HepG2 (cell line): ENCODE measurements at regions not wholly inside any gene's neighbourhood (a gene's known extent, or its start where the extent isn't known, plus 50 kb on each side); places are given as distances from the start of the nearest gene placed in this dataset.

ENCODE experiments used
- ATAC-seq: fragments of 200-7000 bp; cut with Tn5 transposase; 3 replicates; pipeline ENCODE4 v1.9.1; 2020; ENCODE audit warnings: mild to moderate bottlenecking, moderate library complexity
- BruUV-seq: library from RNA; stranded (reverse); fragments of 400-500 nt; replicated peaks from 2 replicates; lab custom pipeline; 2021; lab: Mats Ljungman, UMichigan
- CTCF ChIA-PET: fragments of 300-600 bp; formaldehyde crosslinking; extraction: SDS; loops from one replicate; lab custom pipeline; 2021; ENCODE audit warnings: low total read pairs, inconsistent platforms, low intra/inter-chr PET ratio; lab: Yijun Ruan, JAX
- POLR2A ChIA-PET: fragments of 350-600 bp; sonication (Branson Sonifier 250); formaldehyde crosslinking; loops from one replicate; lab custom pipeline; 2020; ENCODE audit warnings: antibody characterized with exemption, inconsistent platforms; lab: Yijun Ruan, JAX
- DNase-seq: peaks from one replicate; pipeline ENCODE4 v3.0.0-alpha.2; 2015; ENCODE audit warnings: low spot score
- FAIRE-seq: peaks from 3 replicates; lab custom pipeline; 2011; peaks lifted over from hg19 to GRCh38; lab: Jason Lieb, UNC
- H2AFZ ChIP-seq: one replicate; pipeline ENCODE4 v1.6.1; 2011; ENCODE audit warnings: low read length, inconsistent platforms
- H3K27ac ChIP-seq: fragments of 300-600 bp; 3 replicates; pipeline ENCODE4 v1.8.0; 2011; ENCODE audit warnings: mixed run types, mild to moderate bottlenecking, mixed read lengths, low read length, inconsistent platforms; ENCODE audit not compliant: insufficient read depth; ENCODE audit errors: extremely low read length
- H3K27me3 ChIP-seq, 2 experiments: fragments of 200-600 bp in 1 of 2; 2 replicates in 1 of 2; 3 replicates in 1 of 2; pipeline versions ENCODE4 v1.6.0 to v1.8.0; 2011; ENCODE audit warnings: low read length in 2 of 2, mild to moderate bottlenecking in 2 of 2, moderate library complexity in 2 of 2, inconsistent platforms in 1 of 2; ENCODE audit not compliant: insufficient read depth in 2 of 2, control insufficient read depth in 1 of 2
- H3K36me3 ChIP-seq, 2 experiments: fragments of 200-600 bp in 1 of 2; replicated peaks in 1 of 2; 2 replicates in 1 of 2; 3 replicates in 1 of 2; pipeline versions ENCODE4 v1.5.1 to v1.8.0; 2011; ENCODE audit warnings: low read length in 2 of 2, inconsistent platforms in 1 of 2; ENCODE audit not compliant: insufficient read depth in 2 of 2, control insufficient read depth in 1 of 2
- H3K4me1 ChIP-seq: 2 replicates; pipeline ENCODE4 v1.5.1; 2012; ENCODE audit warnings: low read length, inconsistent platforms; ENCODE audit not compliant: insufficient read depth
- H3K4me2 ChIP-seq: 2 replicates; pipeline ENCODE4 v1.6.0; 2011; ENCODE audit warnings: low read depth, low read length, inconsistent platforms
- H3K4me3 ChIP-seq, 3 experiments: fragments of 200-600 bp in 1 of 3; sonication (generic), shearing (Covaris generic) in 1 of 3; replicated peaks in 1 of 3; 2 replicates each; pipeline ENCODE4 v1.5.1; 2011 to 2016; ENCODE audit warnings: low read length in 3 of 3, inconsistent platforms in 2 of 3, low read depth in 2 of 3, mild to moderate bottlenecking in 2 of 3, control low read depth in 1 of 3, mixed read lengths in 1 of 3; ENCODE audit not compliant: insufficient read depth in 1 of 3
- H3K79me2 ChIP-seq: one replicate; pipeline ENCODE4 v1.6.1; 2011; ENCODE audit warnings: low read length, inconsistent platforms; ENCODE audit not compliant: insufficient read depth
- H3K9ac ChIP-seq: 2 replicates; pipeline ENCODE4 v1.6.0; 2011; ENCODE audit warnings: mild to moderate bottlenecking, low read depth, low read length, inconsistent platforms; ENCODE audit not compliant: insufficient read depth
- H3K9me3 ChIP-seq: 2 replicates; pipeline ENCODE4 v1.5.1; 2012; ENCODE audit warnings: mild to moderate bottlenecking, low read length
- H4K20me1 ChIP-seq: 2 replicates; pipeline ENCODE4 v1.6.0; 2011; ENCODE audit warnings: inconsistent platforms, mild to moderate bottlenecking, low read length, moderate library complexity; ENCODE audit not compliant: insufficient read depth
- ARHGAP35 ChIP-seq: sonication (generic); formaldehyde crosslinking; IDR thresholded peaks from 2 replicates; pipeline ENCODE4 v1.9.0; 2022; ENCODE audit warnings: mild to moderate bottlenecking, inconsistent platforms, moderate library complexity, missing genetic modification reagents, borderline replicate concordance
- CEBPG ChIP-seq: IDR thresholded peaks from 2 replicates; pipeline ENCODE4 v1.6.1; 2016
- DMAP1 ChIP-seq: IDR thresholded peaks from 2 replicates; pipeline ENCODE4 v1.6.1; 2016
- ESRRA ChIP-seq: sonication (generic); formaldehyde crosslinking; IDR thresholded peaks from 2 replicates; pipeline ENCODE4 v1.5.1; 2020; ENCODE audit warnings: mild to moderate bottlenecking, low read depth, missing genetic modification reagents
- GTF3A ChIP-seq: sonication (generic); formaldehyde crosslinking; conservative IDR thresholded peaks from 2 replicates; pipeline ENCODE4 v1.4.0; 2020; ENCODE audit warnings: mild to moderate bottlenecking, missing genetic modification reagents
- HNRNPL ChIP-seq: fragments of 200-400 bp; formaldehyde crosslinking; IDR thresholded peaks from 2 replicates; pipeline ENCODE4 v1.6.1; 2017; ENCODE audit warnings: mild to moderate bottlenecking, low read depth, low read length
- KLF13 ChIP-seq: sonication (generic); formaldehyde crosslinking; IDR thresholded peaks from 2 replicates; pipeline ENCODE4 v1.4.0; 2020; ENCODE audit warnings: mild to moderate bottlenecking, missing genetic modification reagents
- MXI1 ChIP-seq: IDR thresholded peaks from 3 replicates; pipeline ENCODE4 v1.6.1; 2012; ENCODE audit warnings: low read depth, low read length, inconsistent platforms, borderline replicate concordance
- NBN ChIP-seq: fragments of 450-650 bp; conservative IDR thresholded peaks from 2 replicates; pipeline ENCODE4 v1.6.1; 2017
- ONECUT2 ChIP-seq: sonication (generic); formaldehyde crosslinking; IDR thresholded peaks from 2 replicates; pipeline ENCODE4 v1.4.0; 2020; ENCODE audit warnings: missing genetic modification reagents
- REL ChIP-seq: sonication (generic); formaldehyde crosslinking; conservative IDR thresholded peaks from 2 replicates; pipeline ENCODE4 v1.8.0; 2022; ENCODE audit warnings: mild to moderate bottlenecking, missing genetic modification reagents, moderate library complexity
- SP1 ChIP-seq, 2 experiments: fragments of 450-650 bp in 1 of 2; sonication (generic) in 1 of 2; formaldehyde crosslinking in 1 of 2; IDR thresholded peaks; 2 replicates each; pipeline versions ENCODE4 v1.4.0 to v1.6.1; 2016 to 2020; ENCODE audit warnings: missing genetic modification reagents in 1 of 2
- SP5 ChIP-seq: IDR thresholded peaks from 2 replicates; pipeline ENCODE4 v1.6.1; 2016; ENCODE audit warnings: low read depth, borderline replicate concordance
- ZNF749 ChIP-seq: sonication (generic); formaldehyde crosslinking; IDR thresholded peaks from 2 replicates; pipeline ENCODE4 v1.8.0; 2022; ENCODE audit warnings: mild to moderate bottlenecking, missing genetic modification reagents, moderate library complexity, borderline replicate concordance
- ZNF777 ChIP-seq: sonication (generic); formaldehyde crosslinking; IDR thresholded peaks from 2 replicates; pipeline ENCODE4 v1.4.0; 2020; ENCODE audit warnings: missing genetic modification reagents
- ZNF790 ChIP-seq: sonication (generic); formaldehyde crosslinking; IDR thresholded peaks from 2 replicates; pipeline ENCODE4 v1.8.0; 2022; ENCODE audit warnings: missing genetic modification reagents, mild to moderate bottlenecking, borderline replicate concordance
- ZSCAN22 ChIP-seq: sonication (generic); formaldehyde crosslinking; IDR thresholded peaks from 2 replicates; pipeline ENCODE4 v1.4.0; 2020; ENCODE audit warnings: mild to moderate bottlenecking, missing genetic modification reagents
- WGBS: methylation state at CpG from one replicate; pipeline ENCODE4 v1.1.6; 2017; ENCODE audit warnings: low lambda C conversion rate; 5-methylcytosine and 5-hydroxymethylcytosine counted together
- in situ Hi-C: cut with HindIII; loops from 2 replicates; pipeline ENCODE4 v1.10.0; 2017; ENCODE audit warnings: low pct_unique_long_range_greater_than_20kb; ENCODE audit not compliant: extremely low pct_ligation_motif_present
- intact Hi-C: fragments of 100-400 bp; cut with micrococcal nuclease; formaldehyde crosslinking; loops from one replicate; pipeline ENCODE4 v1.10.0; 2022; ENCODE audit not compliant: unreplicated experiment
- TF ChIP-seq, protein P1 (sequence below): sonication (generic); formaldehyde crosslinking; IDR thresholded peaks from 2 replicates; pipeline ENCODE4 v1.8.0; 2022; ENCODE audit warnings: mild to moderate bottlenecking, missing genetic modification reagents, moderate library complexity
- TF ChIP-seq, protein P2 (sequence below): sonication (generic); formaldehyde crosslinking; IDR thresholded peaks from 2 replicates; pipeline ENCODE4 v1.8.0; 2022; ENCODE audit warnings: low read depth, missing genetic modification reagents
- TF ChIP-seq, protein P3 (sequence below): sonication (generic); formaldehyde crosslinking; IDR thresholded peaks from 2 replicates; pipeline ENCODE4 v1.5.0; 2020; ENCODE audit warnings: missing genetic modification reagents
- TF ChIP-seq, protein P4 (sequence below): sonication (generic); formaldehyde crosslinking; IDR thresholded peaks from 2 replicates; pipeline ENCODE4 v1.8.1; 2023; ENCODE audit warnings: mild to moderate bottlenecking, inconsistent platforms, moderate library complexity, missing genetic modification reagents, borderline replicate concordance

DNA sequence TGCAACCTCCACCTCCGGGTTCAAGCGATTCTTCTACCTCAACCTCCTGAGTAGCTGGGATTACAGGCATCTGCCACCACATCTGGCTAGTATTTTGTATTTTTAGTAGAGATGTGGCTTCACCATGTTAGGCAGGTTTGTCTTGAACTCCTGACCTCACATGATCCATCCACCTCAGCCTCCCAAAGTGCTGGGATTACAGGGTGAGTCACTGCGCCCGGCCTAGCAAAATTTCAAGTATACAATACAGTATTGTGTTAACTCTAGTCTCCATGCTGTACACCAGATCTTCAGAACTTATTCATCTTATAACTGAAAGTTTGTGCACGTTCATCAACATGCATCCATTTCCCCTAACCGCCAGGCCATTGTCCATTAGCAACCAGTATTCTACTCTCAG is 115.1 kb upstream of the MDGA2 start (continued):
- TF ChIP-seq ARHGAP35 (CRISPR knock-in tag) (no peak), KLF13 (CRISPR knock-in tag) (no peak), ZSCAN22 (CRISPR knock-in tag) (no peak)

DNA sequence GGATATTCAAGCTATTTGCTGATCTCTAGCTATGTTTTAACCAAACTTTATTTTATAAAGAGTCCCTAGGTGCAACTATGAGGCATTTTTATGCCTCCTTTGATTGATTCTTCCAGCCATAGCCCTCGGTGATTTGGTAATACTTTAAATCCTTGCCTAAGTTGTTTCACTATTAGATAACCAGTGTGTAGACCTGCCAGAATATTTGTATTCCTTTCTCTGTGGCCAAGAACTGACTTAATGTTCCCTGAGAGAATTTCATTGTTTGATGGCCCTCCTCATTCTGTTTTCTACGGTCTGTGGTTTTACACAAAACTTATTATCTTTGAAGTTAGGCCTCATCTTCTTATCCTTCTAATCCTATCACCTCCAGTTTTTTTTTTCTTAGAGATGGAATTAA is 109.7 kb upstream of the MDGA2 start:
- H3K79me2 ChIP-seq: no peaks in the 10 kb centered on the region
- no peak overlapping the region for H3K4me2 ChIP-seq
- H3K9me3 ChIP-seq: peaks cover 10% of the 10 kb centered on the region; the same call in 1 of the 2 replicates
- FAIRE-seq: no peak
- no peaks in the 10 kb centered on the region for H3K36me3 ChIP-seq
- no peak overlapping the region for H3K27ac ChIP-seq
- H3K4me1 ChIP-seq: no peaks in the 10 kb centered on the region
- DNase-seq: no peak
- H4K20me1 ChIP-seq: no peaks in the 10 kb centered on the region
- WGBS: 8% methylated on average over 2 of the region's 2 CpGs
- in situ Hi-C loops (no loop called here), intact Hi-C loops (no loop called here)
- no peak for ATAC-seq
- no TSS peak for BruUV-seq
- CTCF ChIA-PET: no interaction called here
- no peak overlapping the region for H2AFZ ChIP-seq
- no peak for TF ChIP-seq CEBPG
- no peak for TF ChIP-seq ZNF749 (CRISPR knock-in tag)
- no peak for TF ChIP-seq DMAP1 (CRISPR knock-in tag)
- no peak for TF ChIP-seq REL
- TF ChIP-seq ZNF790 (CRISPR knock-in tag): no peak
- no peak for TF ChIP-seq GTF3A
- TF ChIP-seq, protein P1, sequence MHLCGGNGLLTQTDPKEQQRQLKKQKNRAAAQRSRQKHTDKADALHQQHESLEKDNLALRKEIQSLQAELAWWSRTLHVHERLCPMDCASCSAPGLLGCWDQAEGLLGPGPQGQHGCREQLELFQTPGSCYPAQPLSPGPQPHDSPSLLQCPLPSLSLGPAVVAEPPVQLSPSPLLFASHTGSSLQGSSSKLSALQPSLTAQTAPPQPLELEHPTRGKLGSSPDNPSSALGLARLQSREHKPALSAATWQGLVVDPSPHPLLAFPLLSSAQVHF (CRISPR knock-in tag): no peak
- TF ChIP-seq, protein P2, sequence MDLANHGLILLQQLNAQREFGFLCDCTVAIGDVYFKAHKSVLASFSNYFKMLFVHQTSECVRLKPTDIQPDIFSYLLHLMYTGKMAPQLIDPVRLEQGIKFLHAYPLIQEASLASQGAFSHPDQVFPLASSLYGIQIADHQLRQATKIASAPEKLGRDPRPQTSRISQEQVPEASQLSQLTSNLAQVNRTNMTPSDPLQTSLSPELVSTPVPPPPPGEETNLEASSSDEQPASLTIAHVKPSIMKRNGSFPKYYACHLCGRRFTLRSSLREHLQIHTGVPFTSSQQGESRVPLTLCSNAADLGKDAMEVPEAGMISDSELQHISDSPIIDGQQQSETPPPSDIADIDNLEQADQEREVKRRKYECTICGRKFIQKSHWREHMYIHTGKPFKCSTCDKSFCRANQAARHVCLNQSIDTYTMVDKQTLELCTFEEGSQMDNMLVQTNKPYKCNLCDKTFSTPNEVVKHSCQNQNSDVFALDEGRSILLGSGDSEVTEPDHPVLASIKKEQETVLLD (CRISPR knock-in tag): no peak
- no peak for TF ChIP-seq ESRRA (CRISPR knock-in tag)
- no peak for TF ChIP-seq ZNF777
- no peak for TF ChIP-seq SP1 (IDR thresholded peaks at IDR 0.05)
- TF ChIP-seq SP1 (CRISPR knock-in tag; IDR thresholded peaks at IDR 0.05): no peak
- no peak for TF ChIP-seq MXI1
- TF ChIP-seq NBN: no peak
- TF ChIP-seq HNRNPL: no peak
- TF ChIP-seq, protein P3, sequence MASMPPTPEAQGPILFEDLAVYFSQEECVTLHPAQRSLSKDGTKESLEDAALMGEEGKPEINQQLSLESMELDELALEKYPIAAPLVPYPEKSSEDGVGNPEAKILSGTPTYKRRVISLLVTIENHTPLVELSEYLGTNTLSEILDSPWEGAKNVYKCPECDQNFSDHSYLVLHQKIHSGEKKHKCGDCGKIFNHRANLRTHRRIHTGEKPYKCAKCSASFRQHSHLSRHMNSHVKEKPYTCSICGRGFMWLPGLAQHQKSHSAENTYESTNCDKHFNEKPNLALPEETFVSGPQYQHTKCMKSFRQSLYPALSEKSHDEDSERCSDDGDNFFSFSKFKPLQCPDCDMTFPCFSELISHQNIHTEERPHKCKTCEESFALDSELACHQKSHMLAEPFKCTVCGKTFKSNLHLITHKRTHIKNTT (CRISPR knock-in tag): no peak
- TF ChIP-seq ONECUT2: no peak
- TF ChIP-seq, protein P4, sequence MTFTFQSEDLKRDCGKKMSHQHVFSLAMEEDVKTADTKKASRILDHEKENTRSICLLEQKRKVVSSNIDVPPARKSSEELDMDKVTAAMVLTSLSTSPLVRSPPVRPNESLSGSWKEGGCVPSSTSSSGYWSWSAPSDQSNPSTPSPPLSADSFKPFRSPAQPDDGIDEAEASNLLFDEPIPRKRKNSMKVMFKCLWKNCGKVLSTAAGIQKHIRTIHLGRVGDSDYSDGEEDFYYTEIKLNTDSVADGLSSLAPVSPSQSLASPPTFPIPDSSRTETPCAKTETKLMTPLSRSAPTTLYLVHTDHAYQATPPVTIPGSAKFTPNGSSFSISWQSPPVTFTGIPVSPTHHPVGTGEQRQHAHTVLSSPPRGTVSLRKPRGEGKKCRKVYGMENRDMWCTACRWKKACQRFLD: no peak
- no peak for TF ChIP-seq SP5 (CRISPR knock-in tag)
- no peaks in the 10 kb centered on the region for H3K27me3 ChIP-seq
- POLR2A ChIA-PET: no interaction called here
- H3K4me3 ChIP-seq: no peak overlapping the region
- H3K9ac ChIP-seq: no peak overlapping the region
